IPS-NIHi7 (cell line): ENCODE measurements at regions not wholly inside any gene's neighbourhood (a gene's known extent, or its start where the extent isn't known, plus 50 kb on each side); places are given as distances from the start of the nearest gene placed in this dataset.

Source experiments
- DNase-seq: peaks from one replicate; pipeline ENCODE4 v3.0.0; 2012; ENCODE audit warnings: mixed read lengths; ENCODE audit errors: extremely low spot score

DNA sequence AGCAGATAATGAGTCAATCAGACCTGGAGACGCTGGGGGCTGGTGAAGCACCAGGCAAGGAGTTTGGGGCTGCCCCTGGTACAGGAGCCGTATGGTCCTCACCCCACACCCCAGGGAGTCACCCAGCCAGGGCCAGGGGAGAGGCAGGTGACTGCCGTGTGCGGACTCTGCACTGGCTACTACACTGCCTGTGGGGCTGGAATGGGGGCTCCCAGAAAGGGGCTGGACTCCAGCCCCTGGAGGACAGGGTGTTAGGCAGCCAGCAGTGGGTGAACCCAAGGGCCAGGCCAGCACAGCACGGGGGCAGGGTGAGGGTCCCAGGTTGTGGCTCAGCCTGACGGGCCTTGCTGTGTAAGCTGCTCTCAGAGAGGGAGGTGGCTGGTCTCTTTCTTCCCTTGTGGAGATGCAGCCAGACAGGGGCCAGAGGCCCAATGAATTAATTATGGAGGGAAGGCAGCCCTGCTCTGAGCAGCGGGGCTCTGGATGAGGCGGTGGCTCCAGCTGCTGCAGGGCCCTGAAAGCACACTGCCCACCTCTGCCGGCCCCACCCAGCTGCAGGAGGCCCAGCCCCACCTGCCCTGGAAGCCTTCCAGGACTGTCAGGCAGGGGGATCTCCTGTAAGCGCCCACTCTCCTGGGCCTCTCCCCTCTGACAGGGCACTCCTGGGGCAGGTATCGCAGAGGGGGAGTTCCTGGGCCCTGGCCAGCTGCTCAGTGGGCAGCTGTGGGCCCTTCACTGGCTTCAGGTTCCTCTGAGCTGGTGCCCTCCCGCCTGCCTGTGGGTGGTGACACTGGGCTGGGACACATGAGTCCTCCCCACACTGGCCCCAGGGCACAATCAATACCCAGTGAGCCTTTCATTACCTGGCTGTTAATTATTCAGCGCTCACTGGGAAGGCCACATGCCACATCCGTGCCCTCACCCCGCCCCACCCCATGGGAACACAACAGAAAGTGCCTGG lies 142.5 kb upstream of the C14orf180 start:
- no peak for DNase-seq

DNA sequence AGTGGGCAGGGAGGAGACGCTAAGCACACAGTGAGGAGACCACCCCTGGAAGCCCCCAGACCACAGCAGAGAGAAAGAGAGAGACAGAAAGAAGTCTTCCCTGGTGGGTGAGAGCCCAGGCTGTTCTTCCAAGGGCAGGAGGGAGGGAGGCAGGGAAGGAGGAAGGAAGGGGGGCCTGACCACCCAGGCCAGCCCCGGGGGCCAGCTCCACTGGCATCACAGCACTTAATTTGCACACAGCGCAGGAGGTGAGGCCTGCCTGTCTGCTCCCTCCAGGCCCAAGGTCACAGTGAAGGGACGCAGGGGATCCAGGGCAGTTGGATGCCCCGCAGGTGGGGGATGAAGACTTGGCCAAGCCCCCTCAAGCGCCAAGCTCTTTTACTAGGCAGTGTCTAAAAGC lies 141.9 kb upstream of the C14orf180 start:
- DNase-seq: no peak

DNA sequence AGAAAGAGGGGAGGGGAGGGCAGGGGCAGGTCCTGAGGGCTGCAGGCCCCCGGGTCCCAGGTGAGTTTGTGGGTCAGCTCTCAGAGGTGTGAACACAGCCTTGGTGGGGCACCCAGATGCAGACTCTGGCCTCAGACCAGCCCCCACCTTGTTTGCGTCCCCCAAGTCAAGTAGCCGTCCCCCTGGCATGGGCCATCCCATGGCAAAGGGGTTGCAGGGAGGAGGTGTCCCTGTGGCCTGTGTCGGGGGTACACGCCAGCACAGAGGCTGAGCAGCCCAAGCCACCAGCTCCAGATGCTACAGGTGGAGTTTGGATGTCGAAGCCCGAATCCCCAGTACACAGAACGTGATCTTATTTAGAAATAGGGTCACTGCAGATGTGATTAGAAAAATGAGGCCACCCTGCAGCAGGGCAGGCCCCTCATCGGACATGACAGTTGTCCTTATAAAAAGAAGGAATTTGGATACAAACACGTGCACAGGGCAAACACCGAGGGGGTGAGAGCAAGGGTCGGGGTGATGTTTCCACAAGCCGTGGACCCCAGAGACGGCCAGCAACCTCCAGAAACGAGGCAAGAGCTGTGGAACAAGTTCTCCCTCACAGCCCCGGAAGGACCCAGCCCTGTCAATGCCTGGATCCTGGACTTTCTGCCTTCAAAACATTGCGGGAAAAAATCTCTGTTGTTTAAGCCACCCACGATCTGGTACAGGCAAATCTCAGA lies 141.2 kb upstream of the C14orf180 start:
- DNase-seq: no peak

DNA sequence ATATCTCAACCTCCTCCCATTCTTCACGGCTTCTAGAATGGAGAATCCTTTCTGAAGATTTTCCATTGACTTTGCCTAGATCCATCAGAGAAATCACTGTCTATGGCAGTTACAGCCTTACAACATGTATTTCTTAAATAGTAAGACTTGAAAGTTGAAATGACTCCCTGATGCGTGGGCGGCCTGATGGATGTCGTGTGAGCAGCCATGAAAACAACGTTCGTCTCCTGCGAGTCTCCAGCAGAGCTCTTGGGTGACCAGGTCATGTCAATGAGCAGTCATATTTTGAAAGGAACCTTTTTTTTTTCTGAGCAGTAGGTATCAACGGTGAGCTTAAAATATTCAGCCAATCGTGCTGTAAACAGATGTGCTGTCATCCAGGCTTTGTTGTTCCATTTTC lies 139.9 kb upstream of the C14orf180 start:
- no peak for DNase-seq

DNA sequence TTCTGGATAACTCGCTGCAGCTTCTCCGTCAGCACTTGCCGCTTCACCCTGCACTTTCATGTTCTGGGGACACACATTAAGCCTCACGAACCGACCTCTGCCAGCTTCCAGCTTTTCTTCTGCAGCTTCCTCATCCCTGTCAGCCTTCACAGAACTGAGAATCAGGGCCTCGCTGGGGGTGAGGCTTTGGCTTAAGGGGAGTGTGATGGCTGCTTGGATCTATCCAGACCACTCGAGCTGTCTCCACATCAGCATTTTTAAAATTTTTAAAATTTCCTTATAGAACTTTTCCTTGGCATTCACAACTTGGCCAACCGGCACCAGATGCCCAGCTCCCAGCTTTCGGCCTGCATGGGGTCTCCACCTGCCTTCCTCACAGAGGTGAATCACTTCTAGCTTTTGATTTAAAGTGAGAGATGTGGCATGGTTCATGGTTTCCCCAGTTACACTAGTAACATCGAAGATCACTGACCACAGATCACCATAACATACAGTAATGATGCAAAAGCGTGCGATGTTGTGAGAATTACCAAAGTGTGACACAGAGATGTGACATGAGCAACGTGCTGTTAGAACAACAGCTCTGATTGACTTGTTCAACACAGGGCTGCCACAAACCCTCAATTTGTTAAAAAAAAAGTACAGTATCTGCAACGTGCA lies 139.1 kb upstream of the C14orf180 start:
- no peak for DNase-seq

DNA sequence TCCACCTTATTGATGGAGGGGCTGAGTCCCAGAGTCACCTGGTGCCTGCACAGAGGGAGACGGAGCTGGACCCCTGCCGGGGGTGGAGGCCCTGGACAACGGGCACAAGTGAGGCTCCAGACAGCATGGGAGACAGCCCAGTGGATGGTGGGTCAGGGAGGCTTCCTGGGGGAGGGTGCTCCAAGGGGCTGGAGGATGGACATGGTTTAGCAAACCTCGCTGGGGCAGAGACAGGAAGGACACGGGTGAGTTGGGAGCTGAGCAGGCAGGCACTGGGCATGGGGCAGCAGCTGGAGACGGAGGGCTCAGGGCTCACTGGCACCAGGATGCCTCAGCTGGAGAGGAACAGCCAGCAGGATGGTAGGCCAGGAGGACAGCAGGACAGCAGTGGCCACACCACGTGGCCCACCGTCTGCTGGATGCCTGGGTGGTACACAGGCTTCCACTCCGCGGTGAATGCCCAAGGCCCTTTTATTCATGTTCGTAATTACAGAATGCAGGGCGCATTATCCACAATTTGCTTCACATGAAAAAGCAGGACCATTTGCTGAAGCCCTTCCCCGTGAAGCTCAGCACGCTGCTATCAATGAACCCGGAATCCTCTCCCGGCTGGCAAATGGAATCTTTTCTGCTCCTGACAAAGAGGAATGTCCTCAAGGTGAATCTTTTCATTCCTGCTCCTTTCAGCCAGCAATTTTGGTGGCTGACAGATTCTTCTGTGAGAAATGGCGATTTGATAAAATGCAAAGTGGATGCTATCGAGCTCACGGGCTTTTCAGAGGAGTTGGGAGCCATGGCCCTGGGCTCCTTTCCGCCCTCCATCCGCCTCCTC lies 138.1 kb upstream of the C14orf180 start:
- no peak for DNase-seq

DNA sequence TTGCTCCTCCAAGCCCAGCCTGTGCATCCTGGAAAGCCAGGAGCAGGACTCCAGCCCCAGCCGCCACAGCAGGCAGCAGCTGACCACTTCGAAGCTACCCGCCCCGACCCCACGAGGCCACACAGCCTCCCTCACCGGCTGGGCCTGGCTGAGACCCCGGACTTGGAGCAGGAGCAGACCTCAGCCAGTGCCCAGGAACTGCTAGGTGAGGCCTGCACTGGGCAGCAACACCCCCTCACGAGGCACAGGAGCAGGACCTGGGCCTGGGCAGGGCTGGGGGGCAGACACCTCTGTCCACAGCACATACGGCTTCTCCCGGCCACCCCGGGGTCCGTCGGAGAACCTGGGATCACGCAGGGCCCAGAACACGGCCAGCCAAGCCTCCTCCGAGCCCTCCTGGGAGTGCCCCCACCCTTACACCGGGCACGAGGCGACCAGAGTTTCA lies 137.4 kb upstream of the C14orf180 start:
- no peak for DNase-seq

DNA sequence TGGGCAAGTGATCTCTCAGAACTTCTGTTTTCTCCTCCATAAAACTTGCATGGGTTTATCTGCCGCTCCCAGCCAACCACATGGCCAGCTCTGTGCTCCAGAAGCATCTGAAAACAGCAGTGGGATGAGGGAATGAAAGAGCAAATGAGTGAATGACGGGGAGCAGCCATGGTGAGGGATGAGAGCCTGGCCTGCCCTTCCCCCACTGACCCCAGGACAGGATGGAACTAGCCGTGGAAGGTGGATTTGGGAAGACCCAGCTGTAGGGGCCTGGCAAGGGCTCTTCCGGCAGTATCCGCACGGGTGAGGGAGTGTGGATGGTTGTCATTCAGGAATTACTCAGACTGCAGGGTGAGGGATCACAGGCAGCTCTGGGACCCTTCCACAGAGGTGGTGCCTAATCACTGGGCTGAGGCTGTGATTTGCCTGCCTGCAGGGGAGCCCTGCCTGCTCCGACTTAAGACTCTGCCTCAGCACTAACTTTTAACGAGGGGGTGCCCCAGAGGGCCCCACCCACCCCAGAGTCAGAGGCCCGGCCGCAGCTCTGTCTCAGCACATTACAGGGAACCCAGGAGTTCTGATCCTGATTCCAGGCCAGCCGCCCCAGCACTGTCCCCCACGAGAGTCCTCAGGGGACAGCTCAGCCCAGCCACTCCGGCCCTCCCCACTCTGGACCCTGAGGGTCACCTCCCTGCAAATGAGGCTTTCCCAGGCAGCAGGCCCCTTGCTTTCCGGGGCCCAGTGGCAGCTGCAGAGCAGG lies 136.8 kb upstream of the C14orf180 start:
- DNase-seq: no peak

DNA sequence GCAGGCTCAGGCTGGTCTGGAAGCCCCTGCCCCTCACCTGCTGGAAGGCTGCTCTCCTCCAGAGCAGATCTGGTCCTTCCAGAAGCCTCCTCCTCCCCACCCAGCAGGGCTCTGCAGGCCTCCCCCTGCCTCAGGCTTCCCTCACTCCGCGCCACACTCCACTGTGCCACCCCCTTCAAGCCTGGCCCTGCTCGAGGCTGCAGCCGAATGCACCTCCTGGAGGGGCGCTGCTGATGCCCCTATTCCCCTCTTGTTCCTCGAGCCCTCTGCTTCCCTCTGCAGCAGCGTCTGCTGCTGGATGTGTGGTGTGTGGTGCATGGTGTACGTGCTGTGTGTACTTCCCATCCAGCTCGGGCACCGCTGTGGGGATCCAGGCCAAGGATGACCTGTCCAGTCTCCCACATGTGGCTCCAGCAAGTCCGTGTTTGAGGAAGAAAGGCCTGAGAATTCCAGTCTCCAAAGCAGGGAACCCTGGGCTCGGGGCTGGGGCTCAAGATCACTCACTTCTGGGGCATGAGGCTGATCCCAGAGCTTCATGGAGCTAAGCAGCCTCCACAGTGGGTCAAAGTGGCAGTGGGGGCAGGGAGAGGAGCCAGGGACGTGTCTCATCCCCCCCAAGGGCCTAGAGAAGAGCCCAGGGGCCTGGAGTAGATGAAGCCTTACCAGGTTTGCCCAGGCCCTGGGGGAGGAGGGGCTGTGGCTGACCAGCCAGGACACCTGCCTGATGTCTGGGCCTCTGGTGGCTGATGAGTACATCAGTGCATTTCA lies 136.0 kb upstream of the C14orf180 start:
- DNase-seq: peak; percentile 68

DNA sequence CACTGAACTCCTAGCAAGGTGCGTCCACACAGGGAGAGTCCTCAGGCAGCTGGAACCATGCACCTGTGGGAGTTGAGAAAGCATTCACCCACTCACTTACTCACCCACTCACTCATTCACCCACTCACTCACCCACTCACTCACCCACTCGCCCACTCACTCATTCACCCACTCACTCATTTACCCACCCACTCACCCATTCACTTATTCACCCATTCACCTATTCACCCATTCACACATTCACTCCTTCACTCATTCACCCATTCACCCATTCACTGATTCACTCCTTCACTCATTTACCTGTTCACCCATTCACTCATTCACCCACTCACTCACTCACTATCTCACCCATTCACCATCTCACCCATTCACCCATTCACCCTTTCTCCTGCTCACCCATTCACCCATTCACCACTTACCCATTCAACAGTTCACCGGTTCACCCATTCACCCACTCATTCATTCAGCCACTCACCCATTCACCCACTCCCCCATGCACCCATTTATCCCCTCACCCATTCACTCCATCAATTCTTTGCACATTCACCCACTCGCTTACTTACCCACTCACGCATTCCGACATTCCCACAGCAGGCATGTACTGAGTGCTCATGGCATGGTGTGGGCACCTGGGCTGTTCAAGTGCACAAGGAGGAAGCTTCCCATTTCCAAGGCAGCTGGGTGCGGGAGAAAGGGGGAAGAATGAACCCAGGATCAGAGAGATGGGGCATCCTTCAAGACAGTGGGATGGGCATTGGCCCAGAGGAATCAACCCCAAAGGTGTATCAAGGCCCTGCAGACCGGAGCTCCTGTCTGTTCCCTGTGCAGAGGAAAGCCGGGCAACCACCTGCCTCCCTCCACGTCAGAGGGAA lies 135.2 kb upstream of the C14orf180 start:
- DNase-seq: no peak

DNA sequence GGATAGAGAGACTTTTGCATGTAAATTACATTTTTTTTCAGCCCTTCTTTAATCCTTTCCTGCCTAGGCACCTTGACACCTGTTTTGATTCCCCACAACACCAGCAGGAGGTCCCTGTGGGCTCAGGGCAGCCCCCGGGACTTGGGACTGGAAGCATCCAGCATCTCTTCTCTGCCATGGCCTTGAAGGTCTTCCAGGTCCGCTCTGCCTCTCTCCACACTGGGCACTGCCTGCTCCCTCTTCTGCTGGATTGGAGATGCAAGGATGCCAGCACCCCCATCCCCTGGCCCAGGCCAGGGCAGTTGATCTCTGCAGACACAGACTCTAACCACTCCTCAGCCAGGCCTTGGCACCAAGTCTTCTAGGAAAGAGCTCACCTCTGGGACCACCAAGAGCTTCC lies 134.5 kb upstream of the C14orf180 start:
- DNase-seq: no peak

DNA sequence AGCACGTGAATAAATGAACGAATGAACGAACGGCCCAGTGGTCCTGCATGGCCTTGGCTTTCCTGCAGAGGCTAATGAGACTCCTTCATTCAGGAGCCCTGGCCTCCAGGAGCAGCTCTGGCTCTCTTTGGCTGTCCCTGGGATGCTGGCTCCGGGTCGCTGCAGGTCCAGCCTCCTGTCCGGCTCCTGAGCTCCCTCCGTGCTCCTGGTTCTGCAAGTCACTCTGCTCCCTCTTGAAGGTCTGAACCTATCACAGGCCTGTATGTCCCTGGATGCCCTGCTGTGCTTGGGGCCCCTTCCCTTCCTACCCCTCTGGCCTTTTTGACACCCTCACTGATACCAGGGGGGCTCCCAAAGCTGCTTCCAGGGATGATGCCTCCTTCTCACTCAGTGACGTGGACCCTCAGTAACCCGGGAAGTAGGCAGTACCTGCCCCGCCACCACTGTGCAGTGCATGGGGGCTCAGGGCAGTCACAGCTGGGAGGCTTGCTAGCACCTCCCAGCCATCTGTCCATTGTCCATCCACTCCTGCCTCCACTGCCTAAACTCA lies 133.7 kb upstream of the C14orf180 start:
- no peak for DNase-seq

DNA sequence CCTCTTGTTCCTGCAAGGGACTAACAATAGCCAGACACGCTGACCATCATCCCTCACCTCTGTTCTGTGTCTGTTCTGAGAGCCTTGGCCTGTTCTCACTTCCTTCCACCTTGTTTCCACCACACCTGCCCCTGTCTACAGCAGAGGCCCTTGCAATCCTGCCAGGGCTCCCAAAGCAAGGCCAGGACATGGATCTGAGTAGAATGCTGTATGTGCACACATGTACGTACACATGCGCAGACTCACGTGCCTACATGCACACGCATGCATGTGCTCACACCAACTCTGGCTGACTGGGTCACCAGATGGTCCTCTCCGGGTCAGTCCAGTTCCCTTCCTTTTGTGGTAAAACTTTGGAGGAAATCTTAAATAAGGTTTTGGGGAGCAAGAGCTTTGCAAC lies 133.0 kb upstream of the C14orf180 start:
- DNase-seq: no peak

DNA sequence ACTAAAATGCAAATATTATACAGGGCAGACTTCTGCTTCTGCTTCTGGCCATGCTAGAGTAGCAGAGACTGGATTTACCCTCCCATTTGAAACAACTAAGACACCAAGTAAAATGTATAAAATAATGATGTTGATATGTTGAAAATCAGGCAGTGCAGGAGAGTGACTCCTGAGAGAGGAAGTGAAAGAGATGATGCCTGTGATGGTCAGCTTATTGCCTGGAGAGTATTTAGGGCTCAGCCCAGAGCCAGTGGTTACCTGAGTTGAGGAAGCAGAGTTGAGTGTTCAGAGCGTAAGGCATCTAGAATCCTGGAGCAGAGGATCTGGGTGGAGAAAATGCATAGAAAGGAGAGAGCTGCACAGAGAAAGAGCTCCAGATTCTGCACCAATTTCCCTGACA lies 131.8 kb upstream of the C14orf180 start:
- no peak for DNase-seq

DNA sequence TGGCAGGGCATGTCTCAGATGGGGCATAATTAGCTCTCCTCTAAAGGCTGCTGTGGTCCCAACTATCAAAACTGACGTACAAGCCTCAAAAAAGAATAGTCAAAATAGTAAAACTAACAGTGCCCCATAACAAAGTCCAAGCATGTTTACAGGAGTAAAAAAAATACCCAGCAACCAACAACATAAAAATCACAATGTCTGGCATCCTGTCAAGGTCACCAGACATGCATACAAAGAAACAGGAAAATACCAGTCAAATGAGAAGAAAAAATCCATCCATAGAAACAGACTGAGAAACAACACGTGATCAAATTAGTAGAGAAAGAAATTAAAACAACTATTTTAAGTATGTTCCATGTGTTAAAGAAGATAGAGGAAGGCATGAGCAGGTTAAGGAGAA lies 131.2 kb upstream of the C14orf180 start:
- DNase-seq: no peak

DNA sequence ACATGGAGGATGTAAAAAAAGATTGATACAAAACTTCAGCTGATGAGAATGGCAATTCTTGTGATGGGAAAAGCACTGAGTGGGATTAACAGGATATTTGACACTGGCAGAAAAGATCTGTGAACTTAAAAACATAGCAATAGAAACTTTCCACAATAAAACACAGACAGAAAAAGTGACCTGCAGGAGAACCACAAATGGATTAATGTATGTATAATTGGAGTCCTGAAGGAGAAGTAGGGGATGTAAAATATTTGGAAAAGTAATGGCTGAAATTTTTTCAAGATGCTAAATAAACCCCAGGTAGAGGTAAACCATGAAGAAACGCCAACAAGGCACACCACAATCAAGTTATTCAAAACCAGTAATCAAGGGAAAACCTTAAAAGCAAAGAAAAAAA lies 130.8 kb upstream of the C14orf180 start:
- no peak for DNase-seq

DNA sequence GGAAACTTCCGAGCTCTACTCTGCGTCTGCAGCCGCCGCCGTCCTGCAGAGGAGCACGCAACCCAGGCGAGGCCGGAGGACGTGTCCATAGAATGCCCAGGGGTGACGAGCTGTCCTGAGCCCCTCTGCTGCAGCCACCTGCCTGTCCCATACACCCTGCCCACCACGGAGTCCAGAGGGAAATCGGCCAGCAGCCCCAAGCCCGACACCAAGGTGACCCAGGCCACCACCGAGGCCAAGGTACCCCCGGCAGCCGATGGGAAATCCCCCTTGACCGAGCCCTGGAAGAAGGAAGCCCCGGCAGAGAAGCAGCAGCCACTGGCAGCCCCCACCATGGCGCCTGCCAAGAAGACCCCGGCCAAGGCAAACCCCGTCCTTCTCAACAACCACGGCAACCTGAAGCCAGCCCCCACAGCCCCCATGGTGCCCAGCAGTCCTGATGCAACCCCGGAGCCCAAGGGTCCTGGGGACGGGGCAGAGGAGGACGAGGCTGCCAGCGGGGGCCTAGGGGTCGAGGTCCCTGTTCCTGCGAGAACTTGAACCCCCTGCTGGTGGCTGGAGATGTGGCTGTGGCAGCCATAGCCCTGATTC lies 128.7 kb upstream of the C14orf180 start:
- DNase-seq: no peak

DNA sequence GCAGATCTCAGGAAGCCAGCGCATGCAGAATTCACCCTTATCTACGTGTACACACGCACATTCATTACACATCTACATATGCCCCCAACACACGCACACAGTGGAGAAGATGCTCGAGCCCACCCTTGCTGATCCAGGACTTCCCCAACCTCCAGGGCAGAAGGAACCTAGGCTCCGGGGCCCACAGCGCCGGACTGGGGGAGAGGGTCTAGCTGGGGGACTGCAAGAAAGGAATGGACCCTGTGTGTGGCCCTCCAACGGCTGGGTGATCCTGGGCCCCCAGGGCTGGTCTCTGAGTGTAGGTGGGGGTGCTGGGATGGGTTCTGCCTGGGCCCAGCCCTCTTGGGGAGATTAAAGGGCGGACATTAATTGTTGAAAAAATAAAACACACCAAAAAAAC lies 128.1 kb upstream of the C14orf180 start:
- no peak for DNase-seq
